Right renal cortex interstitium (tissue), 3 donors: ENCODE measurements at regions not wholly inside any gene's neighbourhood (a gene's known extent, or its start where the extent isn't known, plus 50 kb on each side); places are given as distances from the start of the nearest gene placed in this dataset.
A peak's percentile ranks its signal among the peaks of the same experiment; 100 is the strongest.
"Not testable (repeated sequence)": the region's sequence is repeated elsewhere in the genome, so short reads cannot be mapped to it uniquely, and the experiment has no call there.

Experiments used
- DNase-seq, 3 donors: peaks; one replicate each; pipeline ENCODE4 v3.0.0-alpha.2; 2013; ENCODE audit warnings: low read depth in 3 of 3, low spot score in 2 of 3

- no peak for DNase-seq
Observed at GRCh38 chr6:160804639-160805038, 102.6 kb downstream of the PLG start.

GRCh38 chr6:160808263-160808662, 106.2 kb downstream of the PLG start:
- no peak for DNase-seq

- DNase-seq, result no peak
Observed at GRCh38 chr6:160810238-160810637, 108.2 kb downstream of the PLG start.

GRCh38 chr6:160812097-160812496, 110.1 kb downstream of the PLG start:
- DNase-seq, result no peak

GRCh38 chr6:160818934-160819333, 116.9 kb downstream of the PLG start:
- DNase-seq, result no peak

- DNase-seq, result not testable (repeated sequence)
Observed at GRCh38 chr6:160820661-160821060, 118.6 kb downstream of the PLG start.

- peak in 1 of 3 donors; percentile 3 for DNase-seq
Observed at GRCh38 chr6:160831739-160832138, 129.7 kb downstream of the PLG start.

- no peak for DNase-seq
Observed at GRCh38 chr6:160832422-160832821, 130.4 kb downstream of the PLG start.

- no peak for DNase-seq
Observed at GRCh38 chr6:160837146-160837545, 135.1 kb downstream of the PLG start.

- DNase-seq, result no peak
Observed at GRCh38 chr6:160851031-160851430, 140.5 kb upstream of the MAP3K4 start.

GRCh38 chr6:160853946-160854345, 137.6 kb upstream of the MAP3K4 start:
- DNase-seq, result no peak

- DNase-seq, result no peak
Observed at GRCh38 chr6:160858886-160859285, 132.7 kb upstream of the MAP3K4 start.

GRCh38 chr6:160859822-160860221, 131.7 kb upstream of the MAP3K4 start:
- DNase-seq, result no peak

GRCh38 chr6:160861824-160862223, 129.7 kb upstream of the MAP3K4 start:
- DNase-seq, result no peak

- no peak for DNase-seq
Observed at GRCh38 chr6:160863782-160864181, 127.8 kb upstream of the MAP3K4 start.

GRCh38 chr6:160871320-160871719, 120.2 kb upstream of the MAP3K4 start:
- DNase-seq, result no peak

GRCh38 chr6:160881148-160881808, 110.3 kb upstream of the MAP3K4 start:
- no peak for DNase-seq

- DNase-seq, result no peak
Observed at GRCh38 chr6:160882006-160882405, 109.6 kb upstream of the MAP3K4 start.

GRCh38 chr6:160882791-160883279, 108.7 kb upstream of the MAP3K4 start:
- DNase-seq, result no peak

GRCh38 chr6:160883560-160883959, 108.0 kb upstream of the MAP3K4 start:
- no peak for DNase-seq

- DNase-seq, result no peak
Observed at GRCh38 chr6:160883999-160884398, 107.6 kb upstream of the MAP3K4 start.

- not testable (repeated sequence) for DNase-seq
Observed at GRCh38 chr6:160889148-160889547, 102.4 kb upstream of the MAP3K4 start.

GRCh38 chr6:160891690-160892089, 99.9 kb upstream of the MAP3K4 start:
- DNase-seq, result no peak
